Type B pancreatic cell (in vitro differentiated cells): ENCODE measurements at regions not wholly inside any gene's neighbourhood (a gene's known extent, or its start where the extent isn't known, plus 50 kb on each side); places are given as distances from the start of the nearest gene placed in this dataset.

Experiments used
- DNase-seq: peaks from one replicate; pipeline ENCODE4 v3.0.0; 2021; ENCODE audit warnings: mixed read lengths; ENCODE audit not compliant: unreplicated experiment; ENCODE audit errors: extremely low spot score
- H3K27ac Mint-ChIP-seq: 2 replicates; pipeline ENCODE4 v1.8.0; 2021; ENCODE audit warnings: mild to moderate bottlenecking, mixed read lengths
- H3K27me3 Mint-ChIP-seq: 2 replicates; pipeline ENCODE4 v1.8.0; 2021; ENCODE audit warnings: mixed read lengths
- H3K36me3 Mint-ChIP-seq: 2 replicates; pipeline ENCODE4 v1.8.0; 2021; ENCODE audit warnings: mixed read lengths
- H3K4me1 Mint-ChIP-seq: one replicate; pipeline ENCODE4 v1.8.0; 2021; ENCODE audit warnings: mixed read lengths; ENCODE audit not compliant: unreplicated experiment
- H3K4me3 Mint-ChIP-seq: 2 replicates; pipeline ENCODE4 v1.8.0; 2021; ENCODE audit warnings: mild to moderate bottlenecking, mixed read lengths
- H3K9me3 Mint-ChIP-seq: 2 replicates; pipeline ENCODE4 v1.8.0; 2021; ENCODE audit warnings: mixed read lengths
- TF ChIP-seq, protein P1 (sequence below): fragments of 200-600 bp; sonication (generic); conservative IDR thresholded peaks from 2 replicates; pipeline ENCODE4 v1.5.0; 2021; ENCODE audit warnings: antibody characterized with exemption, mild to moderate bottlenecking

DNA sequence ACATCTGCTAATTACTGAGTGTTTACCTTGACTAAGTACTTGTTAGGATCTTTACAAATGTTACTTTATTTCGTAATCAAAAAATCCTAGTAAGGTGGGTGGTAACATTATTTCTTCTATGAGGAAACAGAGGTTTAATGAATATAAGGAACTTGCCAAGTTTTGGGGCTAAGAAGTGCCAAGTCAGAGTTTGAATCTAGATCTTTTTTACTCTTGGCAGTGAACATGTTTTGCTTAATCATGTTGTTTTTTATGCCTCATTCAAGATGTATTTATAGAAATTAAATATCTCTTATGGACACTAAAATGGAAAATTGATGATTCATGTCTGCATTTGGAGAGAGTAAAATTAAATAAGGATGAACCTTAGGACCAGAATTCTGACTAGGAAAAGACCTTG lies 393.7 kb downstream of the UTRN start:
- Mint-ChIP-seq H3K27ac (no peak overlapping the region), H3K4me3 (no peak overlapping the region), H3K4me1 (no peaks in the 10 kb centered on the region), H3K9me3 (peaks cover 2% of the 10 kb centered on the region), H3K27me3 (no peaks in the 10 kb centered on the region), H3K36me3 (peaks cover 17% of the 10 kb centered on the region)
- TF ChIP-seq, protein P1, sequence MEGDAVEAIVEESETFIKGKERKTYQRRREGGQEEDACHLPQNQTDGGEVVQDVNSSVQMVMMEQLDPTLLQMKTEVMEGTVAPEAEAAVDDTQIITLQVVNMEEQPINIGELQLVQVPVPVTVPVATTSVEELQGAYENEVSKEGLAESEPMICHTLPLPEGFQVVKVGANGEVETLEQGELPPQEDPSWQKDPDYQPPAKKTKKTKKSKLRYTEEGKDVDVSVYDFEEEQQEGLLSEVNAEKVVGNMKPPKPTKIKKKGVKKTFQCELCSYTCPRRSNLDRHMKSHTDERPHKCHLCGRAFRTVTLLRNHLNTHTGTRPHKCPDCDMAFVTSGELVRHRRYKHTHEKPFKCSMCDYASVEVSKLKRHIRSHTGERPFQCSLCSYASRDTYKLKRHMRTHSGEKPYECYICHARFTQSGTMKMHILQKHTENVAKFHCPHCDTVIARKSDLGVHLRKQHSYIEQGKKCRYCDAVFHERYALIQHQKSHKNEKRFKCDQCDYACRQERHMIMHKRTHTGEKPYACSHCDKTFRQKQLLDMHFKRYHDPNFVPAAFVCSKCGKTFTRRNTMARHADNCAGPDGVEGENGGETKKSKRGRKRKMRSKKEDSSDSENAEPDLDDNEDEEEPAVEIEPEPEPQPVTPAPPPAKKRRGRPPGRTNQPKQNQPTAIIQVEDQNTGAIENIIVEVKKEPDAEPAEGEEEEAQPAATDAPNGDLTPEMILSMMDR, result no peak
- no peak for DNase-seq

DNA sequence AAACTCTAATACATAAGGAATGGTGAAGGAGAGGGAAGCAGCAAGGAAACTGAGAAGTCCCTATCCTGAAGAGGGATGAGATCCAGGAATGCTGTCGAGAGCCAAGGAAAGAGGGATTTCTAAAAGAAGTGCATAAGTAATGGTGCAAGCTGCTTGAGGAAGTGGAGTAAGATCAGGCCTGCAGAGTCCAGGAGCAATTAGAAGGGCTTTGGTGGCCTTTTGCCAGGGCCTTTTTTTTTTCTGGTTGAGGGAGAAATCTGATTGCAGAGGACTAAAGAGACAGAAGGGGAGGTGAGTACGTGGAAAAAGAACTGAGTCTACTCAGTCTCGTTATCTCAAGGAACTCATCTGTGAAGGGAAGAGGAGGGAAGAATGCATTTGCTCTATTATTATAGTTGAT lies 396.2 kb downstream of the UTRN start:
- H3K4me1 Mint-ChIP-seq, result no peaks in the 10 kb centered on the region
- TF ChIP-seq, protein P1, result no peak
- peaks cover 18% of the 10 kb centered on the region for H3K36me3 Mint-ChIP-seq
- peaks cover 2% of the 10 kb centered on the region for H3K9me3 Mint-ChIP-seq
- no peak overlapping the region for H3K4me3 Mint-ChIP-seq
- no peak overlapping the region for H3K27ac Mint-ChIP-seq
- DNase-seq, result no peak
- no peaks in the 10 kb centered on the region for H3K27me3 Mint-ChIP-seq

DNA sequence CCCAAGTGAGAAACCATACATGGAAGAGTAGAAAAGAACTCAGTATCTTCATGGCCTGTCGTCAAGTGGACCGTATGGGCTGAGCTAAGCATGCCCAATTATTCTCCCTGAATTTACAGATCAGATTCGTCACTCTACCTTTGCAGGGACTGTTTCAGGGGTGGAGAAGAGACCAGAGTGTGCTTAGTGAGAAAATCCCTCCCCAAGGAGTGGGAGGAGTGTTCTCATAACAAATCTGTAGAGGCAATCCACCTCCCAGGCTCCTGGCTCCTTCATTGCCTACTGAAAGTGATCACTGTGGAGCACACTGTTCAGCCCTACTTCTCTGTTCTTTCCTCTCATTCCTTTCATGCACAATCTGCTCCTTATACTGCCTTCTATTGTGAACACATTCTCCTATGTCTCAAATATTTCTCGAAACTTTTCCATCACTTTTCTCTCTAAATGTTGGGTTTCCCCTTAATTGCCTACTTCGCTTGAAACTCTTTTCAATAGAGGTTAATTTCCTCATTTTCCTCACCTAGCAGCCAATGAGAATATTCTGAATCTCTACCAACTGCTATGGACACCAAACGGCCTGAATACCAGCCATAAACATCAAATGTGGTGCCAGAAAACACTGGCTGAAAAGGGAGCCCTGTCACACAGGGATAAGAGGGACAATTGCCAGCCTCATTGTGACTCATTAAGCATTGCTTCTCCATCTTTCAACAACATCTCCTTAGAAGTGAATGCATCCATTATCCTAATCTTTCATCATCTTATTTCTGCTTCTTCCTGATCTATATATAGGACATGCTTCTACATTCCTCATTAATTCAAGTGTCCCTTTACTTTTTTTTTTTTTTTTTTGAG lies 398.3 kb downstream of the UTRN start:
- no peak overlapping the region for H3K4me3 Mint-ChIP-seq
- no peaks in the 10 kb centered on the region for H3K4me1 Mint-ChIP-seq
- peaks cover 18% of the 10 kb centered on the region for H3K9me3 Mint-ChIP-seq
- H3K27ac Mint-ChIP-seq, result no peak overlapping the region
- no peak for DNase-seq
- TF ChIP-seq, protein P1, result no peak
- H3K36me3 Mint-ChIP-seq, result peaks cover 31% of the 10 kb centered on the region
- H3K27me3 Mint-ChIP-seq, result no peaks in the 10 kb centered on the region

DNA sequence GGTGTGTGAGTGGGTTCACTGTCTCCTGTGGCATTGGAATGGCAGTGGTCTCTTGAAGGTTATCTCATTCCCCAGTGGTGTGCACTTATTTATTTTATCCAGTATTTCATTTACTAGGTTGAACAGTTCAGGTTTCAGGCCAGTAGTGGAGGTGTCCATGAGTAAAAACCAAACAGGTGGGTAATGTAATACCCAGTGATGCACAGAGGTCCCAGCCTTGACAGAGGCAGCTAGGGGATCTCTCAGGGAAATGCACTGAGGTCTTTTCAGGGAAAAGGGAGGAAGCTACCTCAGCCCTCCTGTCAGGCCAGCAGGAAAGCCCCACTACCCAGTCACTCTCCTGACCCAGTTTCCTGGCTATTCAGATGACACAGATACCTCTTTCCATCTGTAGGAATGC lies 403.6 kb downstream of the UTRN start:
- peaks cover 35% of the 10 kb centered on the region for H3K36me3 Mint-ChIP-seq
- no peaks in the 10 kb centered on the region for H3K27me3 Mint-ChIP-seq
- TF ChIP-seq, protein P1, result no peak
- H3K4me3 Mint-ChIP-seq, result no peak overlapping the region
- H3K27ac Mint-ChIP-seq, result no peak overlapping the region
- no peak for DNase-seq
- no peaks in the 10 kb centered on the region for H3K4me1 Mint-ChIP-seq
- peaks cover 29% of the 10 kb centered on the region for H3K9me3 Mint-ChIP-seq

GRCh38 chr6:144689503-144690040 lies 404.4 kb downstream of the UTRN start:
- TF ChIP-seq, protein P1, result no peak
- no peak overlapping the region for H3K27ac Mint-ChIP-seq
- H3K4me3 Mint-ChIP-seq, result no peak overlapping the region
- peaks cover 30% of the 10 kb centered on the region for H3K9me3 Mint-ChIP-seq
- peaks cover 35% of the 10 kb centered on the region for H3K36me3 Mint-ChIP-seq
- H3K4me1 Mint-ChIP-seq, result no peaks in the 10 kb centered on the region
- DNase-seq, result no peak
- H3K27me3 Mint-ChIP-seq, result no peaks in the 10 kb centered on the region
